Thoracic aorta (tissue), 2 donors: ENCODE measurements at regions not wholly inside any gene's neighbourhood (a gene's known extent, or its start where the extent isn't known, plus 50 kb on each side); places are given as distances from the start of the nearest gene placed in this dataset.
"Not testable (repeated sequence)": the region's sequence is repeated elsewhere in the genome, so short reads cannot be mapped to it uniquely, and the experiment has no call there.

Source experiments
- ATAC-seq: fragments of 150-250 bp; one replicate; pipeline ENCODE4 v1.8.0; 2017; ENCODE audit warnings: low read depth; ENCODE audit not compliant: insufficient number of reproducible peaks, low FRiP score
- DNase-seq: peaks from one replicate; pipeline ENCODE4 v3.0.0-alpha.2; 2020; ENCODE audit warnings: low spot score
- H3K27ac ChIP-seq, 2 donors: fragments of 200-600 bp; sonication (generic); 1 replicate in 1 of 2; 2 replicates in 1 of 2; pipeline ENCODE4 v1.5.1; 2016; ENCODE audit warnings: mild to moderate bottlenecking in 2 of 2, moderate library complexity in 2 of 2
- H3K27me3 ChIP-seq: fragments of 200-600 bp; sonication (generic); replicated peaks from 2 replicates; pipeline ENCODE4 v1.6.0; 2016; ENCODE audit warnings: mild to moderate bottlenecking; ENCODE audit not compliant: insufficient read depth
- H3K36me3 ChIP-seq: fragments of 200-600 bp; sonication (generic); one replicate; pipeline ENCODE4 v1.5.1; 2016
- H3K4me1 ChIP-seq, 2 donors: fragments of 200-600 bp; sonication (generic); 1 replicate in 1 of 2; 2 replicates in 1 of 2; pipeline versions ENCODE4 v1.5.1 to v1.6.0; 2016; ENCODE audit warnings: low read depth in 2 of 2, mild to moderate bottlenecking in 1 of 2; ENCODE audit not compliant: control insufficient read depth in 1 of 2
- H3K4me3 ChIP-seq: fragments of 200-600 bp; sonication (generic); 2 replicates; pipeline ENCODE4 v1.5.1; 2016; ENCODE audit warnings: mild to moderate bottlenecking
- H3K9me3 ChIP-seq: fragments of 200-600 bp; sonication (generic); 2 replicates; pipeline ENCODE4 v1.5.1; 2016

GRCh38 chr21:6108894-6109293 is 4412.5 kb upstream of the TPTE start:
- ATAC-seq, H3K27ac ChIP-seq, H3K27me3 ChIP-seq, H3K9me3 ChIP-seq, DNase-seq, H3K4me1 ChIP-seq, H3K4me3 ChIP-seq, H3K36me3 ChIP-seq: not testable (repeated sequence)

GRCh38 chr21:6109774-6110173 is 4411.6 kb upstream of the TPTE start:
- ATAC-seq, DNase-seq, H3K9me3 ChIP-seq, H3K27me3 ChIP-seq, H3K4me1 ChIP-seq, H3K36me3 ChIP-seq, H3K4me3 ChIP-seq, H3K27ac ChIP-seq: not testable (repeated sequence)

- H3K27me3 ChIP-seq, H3K4me3 ChIP-seq, DNase-seq, H3K27ac ChIP-seq, H3K4me1 ChIP-seq, H3K36me3 ChIP-seq, H3K9me3 ChIP-seq: not testable (repeated sequence)
- peak; percentile 91 for ATAC-seq
Observed at GRCh38 chr21:6110716-6111343, 4410.6 kb upstream of the TPTE start.

- not testable (repeated sequence) for ATAC-seq, H3K4me1 ChIP-seq, H3K4me3 ChIP-seq, H3K27ac ChIP-seq, H3K27me3 ChIP-seq, H3K36me3 ChIP-seq, DNase-seq, H3K9me3 ChIP-seq
Observed at GRCh38 chr21:6111354-6111753, 4410.0 kb upstream of the TPTE start.

- not testable (repeated sequence) for H3K27me3 ChIP-seq, H3K27ac ChIP-seq, ATAC-seq, H3K4me1 ChIP-seq, H3K9me3 ChIP-seq, H3K4me3 ChIP-seq, DNase-seq, H3K36me3 ChIP-seq
Observed at GRCh38 chr21:6118336-6118735, 4403.0 kb upstream of the TPTE start.

GRCh38 chr21:6120863-6121262 is 4400.5 kb upstream of the TPTE start:
- H3K36me3 ChIP-seq, H3K4me1 ChIP-seq, DNase-seq, H3K9me3 ChIP-seq, H3K27me3 ChIP-seq, H3K27ac ChIP-seq, ATAC-seq, H3K4me3 ChIP-seq: not testable (repeated sequence)

GRCh38 chr21:6122629-6123028 is 4398.8 kb upstream of the TPTE start:
- not testable (repeated sequence) for H3K27ac ChIP-seq, DNase-seq, H3K9me3 ChIP-seq, H3K4me3 ChIP-seq, H3K27me3 ChIP-seq, H3K4me1 ChIP-seq, H3K36me3 ChIP-seq, ATAC-seq

GRCh38 chr21:6123224-6123623 is 4398.2 kb upstream of the TPTE start:
- H3K36me3 ChIP-seq, DNase-seq: not testable (repeated sequence)

GRCh38 chr21:6125549-6126240 is 4395.7 kb upstream of the TPTE start:
- ATAC-seq, H3K4me3 ChIP-seq, H3K36me3 ChIP-seq, H3K4me1 ChIP-seq, H3K9me3 ChIP-seq, H3K27me3 ChIP-seq, DNase-seq, H3K27ac ChIP-seq: not testable (repeated sequence)

More at GRCh38 chr21:6123224-6123623, 4398.2 kb upstream of the TPTE start:
- H3K27ac ChIP-seq, H3K4me3 ChIP-seq, H3K9me3 ChIP-seq, H3K27me3 ChIP-seq, ATAC-seq, H3K4me1 ChIP-seq: not testable (repeated sequence)

GRCh38 chr21:6126976-6127732 is 4394.2 kb upstream of the TPTE start:
- not testable (repeated sequence) for H3K4me1 ChIP-seq, H3K36me3 ChIP-seq, H3K27me3 ChIP-seq, H3K4me3 ChIP-seq, ATAC-seq, H3K9me3 ChIP-seq, H3K27ac ChIP-seq, DNase-seq

- not testable (repeated sequence) for DNase-seq, H3K9me3 ChIP-seq, H3K4me1 ChIP-seq, ATAC-seq, H3K36me3 ChIP-seq, H3K4me3 ChIP-seq, H3K27me3 ChIP-seq, H3K27ac ChIP-seq
Observed at GRCh38 chr21:6130734-6131133, 4390.6 kb upstream of the TPTE start.

- H3K27ac ChIP-seq, H3K36me3 ChIP-seq, H3K4me3 ChIP-seq, H3K27me3 ChIP-seq, H3K4me1 ChIP-seq, DNase-seq, ATAC-seq, H3K9me3 ChIP-seq: not testable (repeated sequence)
Observed at GRCh38 chr21:6133373-6133772, 4388.0 kb upstream of the TPTE start.
